GM21825 (cell line): ENCODE measurements at regions not wholly inside any gene's neighbourhood (a gene's known extent, or its start where the extent isn't known, plus 50 kb on each side); places are given as distances from the start of the nearest gene placed in this dataset.

Experiments used
- ATAC-seq: cut with Tn5 transposase; IDR thresholded peaks from one replicate; pipeline ENCODE4 v1.9.1; 2021; ENCODE audit warnings: mild to moderate bottlenecking, moderate library complexity; ENCODE audit not compliant: unreplicated experiment

- no peak for ATAC-seq
Measured at GRCh38 chr10:89153971-89154370, 53.1 kb downstream of the CH25H start.

- no peak for ATAC-seq
Measured at GRCh38 chr10:89153116-89153515, 54.0 kb downstream of the CH25H start.

- no peak for ATAC-seq
Measured at GRCh38 chr10:89151857-89152256, 55.3 kb downstream of the CH25H start.

GRCh38 chr10:89148061-89148460 lies 59.1 kb downstream of the CH25H start:
- ATAC-seq = no peak

- ATAC-seq = no peak
Measured at GRCh38 chr10:89147256-89147655, 59.9 kb downstream of the CH25H start.

- no peak for ATAC-seq
Measured at GRCh38 chr10:89144836-89145235, 62.3 kb downstream of the CH25H start.

- ATAC-seq = no peak
Measured at GRCh38 chr10:89142590-89142989, 64.5 kb downstream of the CH25H start.

- no peak for ATAC-seq
Measured at GRCh38 chr10:89138755-89139490, 68.2 kb downstream of the CH25H start.

- ATAC-seq = peak; percentile 76
Measured at GRCh38 chr10:89134963-89135362, 72.2 kb downstream of the CH25H start.

- no peak for ATAC-seq
Measured at GRCh38 chr10:89129911-89130310, 77.2 kb downstream of the CH25H start.

- no peak for ATAC-seq
Measured at GRCh38 chr10:89122433-89123051, 84.6 kb downstream of the CH25H start.

- no peak for ATAC-seq
Measured at GRCh38 chr10:89121764-89122020, 85.4 kb downstream of the CH25H start.

GRCh38 chr10:89120931-89121763 lies 86.0 kb downstream of the CH25H start:
- no peak for ATAC-seq

GRCh38 chr10:89119651-89120050 lies 87.5 kb downstream of the CH25H start:
- no peak for ATAC-seq

- no peak for ATAC-seq
Measured at GRCh38 chr10:89118091-89118490, 89.0 kb downstream of the CH25H start.

GRCh38 chr10:89115876-89116627 lies 91.1 kb downstream of the CH25H start:
- no peak for ATAC-seq

GRCh38 chr10:89114846-89115625 lies 92.1 kb downstream of the CH25H start:
- ATAC-seq = no peak

GRCh38 chr10:89102735-89103134 lies 104.4 kb downstream of the CH25H start:
- no peak for ATAC-seq

- no peak for ATAC-seq
Measured at GRCh38 chr10:89101943-89102342, 105.2 kb downstream of the CH25H start.

GRCh38 chr10:89100680-89101079 lies 106.4 kb downstream of the CH25H start:
- no peak for ATAC-seq

- ATAC-seq = no peak
Measured at GRCh38 chr10:89097226-89097625, 106.6 kb downstream of the FAS start.
